Putamen (tissue), 1 donor: ENCODE measurements at regions not wholly inside any gene's neighbourhood (a gene's known extent, or its start where the extent isn't known, plus 50 kb on each side); places are given as distances from the start of the nearest gene placed in this dataset.
"Not testable (repeated sequence)": the region's sequence is repeated elsewhere in the genome, so short reads cannot be mapped to it uniquely, and the experiment has no call there.

Experiments
- DNase-seq: peaks from one replicate; pipeline ENCODE4 v3.0.0-alpha.2; 2016; ENCODE audit warnings: low spot score

- no peak for DNase-seq
Observed at GRCh38 chr15:96181217-96181616, 149.3 kb upstream of the NR2F2 start.

GRCh38 chr15:96181873-96182301 is 148.6 kb upstream of the NR2F2 start:
- DNase-seq, result no peak

- DNase-seq, result no peak
Observed at GRCh38 chr15:96182736-96183513, 147.6 kb upstream of the NR2F2 start.

- DNase-seq, result no peak
Observed at GRCh38 chr15:96183514-96183850, 147.0 kb upstream of the NR2F2 start.

GRCh38 chr15:96183867-96184266 is 146.6 kb upstream of the NR2F2 start:
- DNase-seq, result no peak

- no peak for DNase-seq
Observed at GRCh38 chr15:96184297-96184696, 146.2 kb upstream of the NR2F2 start.

GRCh38 chr15:96186105-96186504 is 144.4 kb upstream of the NR2F2 start:
- DNase-seq, result no peak

- no peak for DNase-seq
Observed at GRCh38 chr15:96187341-96188305, 142.9 kb upstream of the NR2F2 start.

- DNase-seq, result no peak
Observed at GRCh38 chr15:96197721-96198120, 132.8 kb upstream of the NR2F2 start.

- no peak for DNase-seq
Observed at GRCh38 chr15:96199111-96199510, 131.4 kb upstream of the NR2F2 start.

GRCh38 chr15:96200357-96200967 is 130.0 kb upstream of the NR2F2 start:
- DNase-seq, result no peak

- DNase-seq, result no peak
Observed at GRCh38 chr15:96201696-96202095, 128.8 kb upstream of the NR2F2 start.

- not testable (repeated sequence) for DNase-seq
Observed at GRCh38 chr15:96205588-96205987, 124.9 kb upstream of the NR2F2 start.

- no peak for DNase-seq
Observed at GRCh38 chr15:96207377-96208006, 123.0 kb upstream of the NR2F2 start.

- no peak for DNase-seq
Observed at GRCh38 chr15:96209285-96209735, 121.2 kb upstream of the NR2F2 start.

GRCh38 chr15:96213045-96213444 is 117.5 kb upstream of the NR2F2 start:
- DNase-seq, result no peak

- DNase-seq, result no peak
Observed at GRCh38 chr15:96213896-96214295, 116.6 kb upstream of the NR2F2 start.

GRCh38 chr15:96216481-96216880 is 114.0 kb upstream of the NR2F2 start:
- DNase-seq, result not testable (repeated sequence)

GRCh38 chr15:96217983-96218382 is 112.5 kb upstream of the NR2F2 start:
- no peak for DNase-seq

GRCh38 chr15:96218623-96219455 is 111.7 kb upstream of the NR2F2 start:
- no peak for DNase-seq

GRCh38 chr15:96219681-96220080 is 110.8 kb upstream of the NR2F2 start:
- DNase-seq, result no peak
